ENCODE measurements at regions not wholly inside any gene's neighbourhood (a gene's known extent, or its start where the extent isn't known, plus 50 kb on each side); places are given as distances from the start of the nearest gene placed in this dataset.
"Not testable (repeated sequence)": the region's sequence is repeated elsewhere in the genome, so short reads cannot be mapped to it uniquely, and the experiment has no call there.

GRCh38 chr2:181737302-181737701 lies 57.0 kb upstream of the NEUROD1 start:
- not testable (repeated sequence) for H3K27me3 ChIP-seq (ENCODE audit: insufficient read depth, low read length); H3K4me1 ChIP-seq (ENCODE audit: insufficient read depth, low read length); H3K9me3 ChIP-seq (ENCODE audit: low read length); H3K36me3 ChIP-seq (ENCODE audit: insufficient read depth, low read length); H3K4me3 ChIP-seq (ENCODE audit: low read length); H2AFZ ChIP-seq (ENCODE audit: low read depth, low read length)

GRCh38 chr2:181738074-181738473 lies 57.8 kb upstream of the NEUROD1 start:
- Histone ChIP-seq H3K36me3 (ENCODE audit: insufficient read depth, low read length) (no peaks in the 10 kb centered on the region), H3K4me1 (ENCODE audit: insufficient read depth, low read length) (no peaks in the 10 kb centered on the region), H3K4me3 (ENCODE audit: low read length) (no peak overlapping the region), H2AFZ (ENCODE audit: low read depth, low read length) (no peak overlapping the region), H3K9me3 (ENCODE audit: low read length) (no peaks in the 10 kb centered on the region), H3K27me3 (ENCODE audit: insufficient read depth, low read length) (no peaks in the 10 kb centered on the region)

- no peaks in the 10 kb centered on the region for H3K4me1 ChIP-seq (ENCODE audit: insufficient read depth, low read length)
These were observed 58.2 kb upstream of the NEUROD1 start for GRCh38 chr2:181738563-181738962.

GRCh38 chr2:181741756-181742155 lies 61.4 kb upstream of the NEUROD1 start:
- H3K4me3 ChIP-seq (ENCODE audit: low read length): no peak overlapping the region
- H3K4me1 ChIP-seq (ENCODE audit: insufficient read depth, low read length): no peaks in the 10 kb centered on the region
- no peaks in the 10 kb centered on the region for H3K27me3 ChIP-seq (ENCODE audit: insufficient read depth, low read length)
- no peak overlapping the region for H2AFZ ChIP-seq (ENCODE audit: low read depth, low read length)
- H3K36me3 ChIP-seq (ENCODE audit: insufficient read depth, low read length): no peaks in the 10 kb centered on the region
- no peaks in the 10 kb centered on the region for H3K9me3 ChIP-seq (ENCODE audit: low read length)

More at GRCh38 chr2:181738563-181738962, 58.2 kb upstream of the NEUROD1 start:
- Histone ChIP-seq H3K27me3 (ENCODE audit: insufficient read depth, low read length) (no peaks in the 10 kb centered on the region), H3K4me3 (ENCODE audit: low read length) (no peak overlapping the region), H3K9me3 (ENCODE audit: low read length) (no peaks in the 10 kb centered on the region), H3K36me3 (ENCODE audit: insufficient read depth, low read length) (no peaks in the 10 kb centered on the region), H2AFZ (ENCODE audit: low read depth, low read length) (no peak overlapping the region)

- no peaks in the 10 kb centered on the region for H3K36me3 ChIP-seq (ENCODE audit: insufficient read depth, low read length)
- H3K9me3 ChIP-seq (ENCODE audit: low read length): no peaks in the 10 kb centered on the region
- no peaks in the 10 kb centered on the region for H3K27me3 ChIP-seq (ENCODE audit: insufficient read depth, low read length)
These were observed 62.0 kb upstream of the NEUROD1 start for GRCh38 chr2:181742361-181742760.

GRCh38 chr2:181742922-181743722 lies 62.8 kb upstream of the NEUROD1 start:
- H2AFZ ChIP-seq (ENCODE audit: low read depth, low read length): no peak overlapping the region
- no peaks in the 10 kb centered on the region for H3K4me1 ChIP-seq (ENCODE audit: insufficient read depth, low read length)
- H3K27me3 ChIP-seq (ENCODE audit: insufficient read depth, low read length): no peaks in the 10 kb centered on the region
- H3K9me3 ChIP-seq (ENCODE audit: low read length): peaks cover 2% of the 10 kb centered on the region
- H3K4me3 ChIP-seq (ENCODE audit: low read length): no peak overlapping the region
- H3K36me3 ChIP-seq (ENCODE audit: insufficient read depth, low read length): no peaks in the 10 kb centered on the region

More at GRCh38 chr2:181742361-181742760, 62.0 kb upstream of the NEUROD1 start:
- H3K4me3 ChIP-seq (ENCODE audit: low read length): no peak overlapping the region
- H3K4me1 ChIP-seq (ENCODE audit: insufficient read depth, low read length): no peaks in the 10 kb centered on the region
- no peak overlapping the region for H2AFZ ChIP-seq (ENCODE audit: low read depth, low read length)

- Histone ChIP-seq H3K4me1 (ENCODE audit: insufficient read depth, low read length) (no peaks in the 10 kb centered on the region), H3K27me3 (ENCODE audit: insufficient read depth, low read length) (no peaks in the 10 kb centered on the region), H2AFZ (ENCODE audit: low read depth, low read length) (no peak overlapping the region), H3K9me3 (ENCODE audit: low read length) (peaks cover 2% of the 10 kb centered on the region), H3K4me3 (ENCODE audit: low read length) (no peak overlapping the region), H3K36me3 (ENCODE audit: insufficient read depth, low read length) (no peaks in the 10 kb centered on the region)
These were observed 63.4 kb upstream of the NEUROD1 start for GRCh38 chr2:181743723-181744031.

- Histone ChIP-seq H3K27me3 (ENCODE audit: insufficient read depth, low read length) (no peaks in the 10 kb centered on the region), H3K36me3 (ENCODE audit: insufficient read depth, low read length) (no peaks in the 10 kb centered on the region), H2AFZ (ENCODE audit: low read depth, low read length) (no peak overlapping the region), H3K9me3 (ENCODE audit: low read length) (peaks cover 2% of the 10 kb centered on the region), H3K4me3 (ENCODE audit: low read length) (no peak overlapping the region), H3K4me1 (ENCODE audit: insufficient read depth, low read length) (no peaks in the 10 kb centered on the region)
These were observed 65.7 kb upstream of the NEUROD1 start for GRCh38 chr2:181745796-181746540.

- Histone ChIP-seq H3K27me3 (ENCODE audit: insufficient read depth, low read length) (no peaks in the 10 kb centered on the region), H3K9me3 (ENCODE audit: low read length) (peaks cover 2% of the 10 kb centered on the region), H3K36me3 (ENCODE audit: insufficient read depth, low read length) (no peaks in the 10 kb centered on the region), H3K4me1 (ENCODE audit: insufficient read depth, low read length) (no peaks in the 10 kb centered on the region), H3K4me3 (ENCODE audit: low read length) (no peak overlapping the region), H2AFZ (ENCODE audit: low read depth, low read length) (no peak overlapping the region)
These were observed 66.5 kb upstream of the NEUROD1 start for GRCh38 chr2:181746844-181747243.

GRCh38 chr2:181750305-181750704 lies 70.0 kb upstream of the NEUROD1 start:
- Histone ChIP-seq H3K4me3 (ENCODE audit: low read length) (no peak overlapping the region), H3K4me1 (ENCODE audit: insufficient read depth, low read length) (peaks cover 12% of the 10 kb centered on the region), H2AFZ (ENCODE audit: low read depth, low read length) (no peak overlapping the region), H3K9me3 (ENCODE audit: low read length) (peaks cover 2% of the 10 kb centered on the region), H3K27me3 (ENCODE audit: insufficient read depth, low read length) (no peaks in the 10 kb centered on the region), H3K36me3 (ENCODE audit: insufficient read depth, low read length) (no peaks in the 10 kb centered on the region)

GRCh38 chr2:181751266-181752030 lies 71.1 kb upstream of the NEUROD1 start:
- Histone ChIP-seq H3K9me3 (ENCODE audit: low read length) (peaks cover 2% of the 10 kb centered on the region), H2AFZ (ENCODE audit: low read depth, low read length) (no peak overlapping the region), H3K27me3 (ENCODE audit: insufficient read depth, low read length) (no peaks in the 10 kb centered on the region), H3K36me3 (ENCODE audit: insufficient read depth, low read length) (no peaks in the 10 kb centered on the region), H3K4me1 (ENCODE audit: insufficient read depth, low read length) (peaks cover 12% of the 10 kb centered on the region), H3K4me3 (ENCODE audit: low read length) (no peak overlapping the region)

GRCh38 chr2:181752301-181752700 lies 72.0 kb upstream of the NEUROD1 start:
- Histone ChIP-seq H3K36me3 (ENCODE audit: insufficient read depth, low read length) (no peaks in the 10 kb centered on the region), H3K9me3 (ENCODE audit: low read length) (peaks cover 2% of the 10 kb centered on the region), H3K27me3 (ENCODE audit: insufficient read depth, low read length) (no peaks in the 10 kb centered on the region), H3K4me3 (ENCODE audit: low read length) (no peak overlapping the region), H2AFZ (ENCODE audit: low read depth, low read length) (no peak overlapping the region), H3K4me1 (ENCODE audit: insufficient read depth, low read length) (peaks cover 12% of the 10 kb centered on the region)

- Histone ChIP-seq H3K4me3 (ENCODE audit: low read length) (no peak overlapping the region), H3K27me3 (ENCODE audit: insufficient read depth, low read length) (no peaks in the 10 kb centered on the region), H2AFZ (ENCODE audit: low read depth, low read length) (no peak overlapping the region), H3K4me1 (ENCODE audit: insufficient read depth, low read length) (peaks cover 12% of the 10 kb centered on the region), H3K36me3 (ENCODE audit: insufficient read depth, low read length) (no peaks in the 10 kb centered on the region), H3K9me3 (ENCODE audit: low read length) (no peaks in the 10 kb centered on the region)
These were observed 73.4 kb upstream of the NEUROD1 start for GRCh38 chr2:181753686-181754085.
